Ishikawa (cell line): ENCODE measurements at regions not wholly inside any gene's neighbourhood (a gene's known extent, or its start where the extent isn't known, plus 50 kb on each side); places are given as distances from the start of the nearest gene placed in this dataset.

ENCODE experiments used
- CEBPB ChIP-seq: IDR thresholded peaks from 2 replicates; pipeline ENCODE4 v1.6.1; 2012
- EP300 ChIP-seq: IDR thresholded peaks from 2 replicates; pipeline ENCODE4 v1.6.1; 2012; ENCODE audit warnings: borderline replicate concordance
- RAD21 ChIP-seq: IDR thresholded peaks from 2 replicates; pipeline ENCODE4 v1.6.1; 2012; ENCODE audit warnings: low read depth
- REST ChIP-seq: IDR thresholded peaks from 2 replicates; pipeline ENCODE4 v1.6.1; 2012; ENCODE audit warnings: low read depth, mild to moderate bottlenecking
- TAF1 ChIP-seq: IDR thresholded peaks from 2 replicates; pipeline ENCODE4 v1.6.1; 2012; ENCODE audit warnings: low read depth, mild to moderate bottlenecking
- TCF12 ChIP-seq: IDR thresholded peaks from 2 replicates; pipeline ENCODE4 v1.6.1; 2012; ENCODE audit warnings: low read depth
- TEAD4 ChIP-seq: IDR thresholded peaks from 2 replicates; pipeline ENCODE4 v1.6.1; 2012
- YY1 ChIP-seq: IDR thresholded peaks from 2 replicates; pipeline ENCODE4 v1.6.1; 2012; ENCODE audit warnings: low read depth
- ZBTB7A ChIP-seq: IDR thresholded peaks from 2 replicates; pipeline ENCODE4 v1.6.1; 2012; ENCODE audit warnings: low read depth
- TF ChIP-seq, protein P1 (sequence below): IDR thresholded peaks from 2 replicates; pipeline ENCODE4 v1.6.1; 2012

DNA sequence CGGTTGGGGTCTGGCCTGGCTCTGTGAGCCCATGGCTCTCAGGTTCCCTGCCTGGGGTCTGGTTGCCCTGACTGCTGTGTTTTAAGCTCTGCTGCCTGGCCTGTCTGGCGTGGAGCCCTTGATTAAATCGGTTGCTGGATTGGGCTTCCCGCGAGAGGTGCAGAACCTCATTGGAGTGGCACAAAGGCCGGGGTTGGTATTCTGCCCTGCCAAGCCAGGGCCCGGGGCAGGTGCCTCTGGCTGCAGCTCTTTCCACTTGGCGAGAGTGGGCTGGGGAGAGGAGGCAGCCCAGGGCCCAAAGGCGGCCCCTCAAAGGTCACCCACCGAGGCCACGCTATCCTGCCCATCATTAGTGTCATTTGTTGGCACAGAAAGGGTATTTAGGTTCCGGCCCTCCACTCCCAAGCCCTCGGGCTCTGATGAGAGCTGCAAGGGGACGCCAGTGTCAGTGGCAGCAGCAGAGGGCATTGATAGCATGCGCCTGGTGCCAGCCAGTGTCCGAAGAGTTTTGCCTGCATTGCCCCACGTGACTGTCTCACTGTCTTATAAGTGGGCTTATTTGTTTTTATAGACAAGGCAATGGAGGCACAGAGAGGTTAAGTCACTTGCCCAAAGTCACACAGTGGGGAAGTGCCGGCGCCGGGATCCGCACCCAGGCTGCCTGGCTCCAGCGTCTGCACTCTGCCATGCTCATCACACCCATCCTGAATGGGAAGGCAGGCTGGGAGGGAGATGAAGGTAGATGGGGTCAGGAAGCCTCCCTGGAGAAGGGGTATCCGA lies 68.0 kb upstream of the CIBAR2 start:
- no peak for TF ChIP-seq TAF1
- TF ChIP-seq EP300 = no peak
- TF ChIP-seq, protein P1, sequence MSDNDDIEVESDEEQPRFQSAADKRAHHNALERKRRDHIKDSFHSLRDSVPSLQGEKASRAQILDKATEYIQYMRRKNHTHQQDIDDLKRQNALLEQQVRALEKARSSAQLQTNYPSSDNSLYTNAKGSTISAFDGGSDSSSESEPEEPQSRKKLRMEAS = no peak
- no peak for TF ChIP-seq ZBTB7A
- TF ChIP-seq RAD21 = no peak
- TF ChIP-seq YY1 = no peak
- TF ChIP-seq CEBPB = no peak
- no peak for TF ChIP-seq TCF12
- no peak for TF ChIP-seq REST
- TF ChIP-seq TEAD4 = no peak
